ENCODE measurements at regions not wholly inside any gene's neighbourhood (a gene's known extent, or its start where the extent isn't known, plus 50 kb on each side); places are given as distances from the start of the nearest gene placed in this dataset.

DNA sequence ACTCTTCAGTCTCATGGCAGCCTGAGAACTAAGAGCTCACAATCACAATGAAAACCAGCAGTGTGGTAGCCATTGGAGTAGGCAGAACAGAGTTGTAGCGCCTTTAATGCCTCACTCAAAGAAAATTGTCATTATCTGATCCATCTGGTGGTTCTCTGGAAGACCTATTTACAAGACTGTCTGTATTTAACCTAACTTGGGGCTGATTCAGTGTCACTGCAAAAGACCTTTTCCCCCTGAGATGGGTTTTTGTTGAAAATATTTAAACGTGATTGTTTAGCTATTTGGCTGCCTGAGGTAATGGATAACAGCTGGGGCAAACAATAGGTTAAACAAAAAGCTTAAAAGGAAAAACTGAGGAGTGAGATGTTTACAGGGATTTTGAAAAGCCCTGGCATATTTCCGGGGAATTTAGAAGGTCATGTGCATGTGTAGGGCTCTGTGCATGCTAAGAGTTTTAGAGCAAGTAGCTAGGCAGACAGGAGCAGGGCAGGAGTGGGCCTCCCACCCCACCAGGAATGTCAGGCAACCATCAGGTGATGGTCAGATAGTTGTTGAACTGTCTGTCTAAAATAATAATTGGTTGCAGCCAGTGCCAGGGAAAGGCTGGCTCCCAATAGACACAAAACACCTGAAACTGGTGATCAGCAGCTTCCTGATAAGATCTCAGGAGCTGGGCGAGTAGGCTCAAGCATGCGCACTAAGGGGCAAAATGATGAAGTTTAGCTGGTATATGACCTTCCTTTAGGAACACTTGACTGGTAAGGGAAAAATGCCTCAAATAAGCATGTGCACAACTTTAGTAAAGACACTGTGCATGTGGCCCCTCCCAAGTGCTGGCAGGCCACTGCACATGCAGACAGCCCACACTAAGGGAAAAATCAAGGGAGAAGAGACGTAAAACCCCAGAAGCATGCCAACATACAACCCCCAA, 70.8 kb upstream of the AKIRIN2 start:
- TF ChIP-seq, protein P1, sequence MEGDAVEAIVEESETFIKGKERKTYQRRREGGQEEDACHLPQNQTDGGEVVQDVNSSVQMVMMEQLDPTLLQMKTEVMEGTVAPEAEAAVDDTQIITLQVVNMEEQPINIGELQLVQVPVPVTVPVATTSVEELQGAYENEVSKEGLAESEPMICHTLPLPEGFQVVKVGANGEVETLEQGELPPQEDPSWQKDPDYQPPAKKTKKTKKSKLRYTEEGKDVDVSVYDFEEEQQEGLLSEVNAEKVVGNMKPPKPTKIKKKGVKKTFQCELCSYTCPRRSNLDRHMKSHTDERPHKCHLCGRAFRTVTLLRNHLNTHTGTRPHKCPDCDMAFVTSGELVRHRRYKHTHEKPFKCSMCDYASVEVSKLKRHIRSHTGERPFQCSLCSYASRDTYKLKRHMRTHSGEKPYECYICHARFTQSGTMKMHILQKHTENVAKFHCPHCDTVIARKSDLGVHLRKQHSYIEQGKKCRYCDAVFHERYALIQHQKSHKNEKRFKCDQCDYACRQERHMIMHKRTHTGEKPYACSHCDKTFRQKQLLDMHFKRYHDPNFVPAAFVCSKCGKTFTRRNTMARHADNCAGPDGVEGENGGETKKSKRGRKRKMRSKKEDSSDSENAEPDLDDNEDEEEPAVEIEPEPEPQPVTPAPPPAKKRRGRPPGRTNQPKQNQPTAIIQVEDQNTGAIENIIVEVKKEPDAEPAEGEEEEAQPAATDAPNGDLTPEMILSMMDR (IDR thresholded peaks at IDR 0.05; ENCODE audit: low read depth, low read length), result no peak
- no peak overlapping the region for H3K4me3 ChIP-seq (ENCODE audit: low read depth, low read length)

DNA sequence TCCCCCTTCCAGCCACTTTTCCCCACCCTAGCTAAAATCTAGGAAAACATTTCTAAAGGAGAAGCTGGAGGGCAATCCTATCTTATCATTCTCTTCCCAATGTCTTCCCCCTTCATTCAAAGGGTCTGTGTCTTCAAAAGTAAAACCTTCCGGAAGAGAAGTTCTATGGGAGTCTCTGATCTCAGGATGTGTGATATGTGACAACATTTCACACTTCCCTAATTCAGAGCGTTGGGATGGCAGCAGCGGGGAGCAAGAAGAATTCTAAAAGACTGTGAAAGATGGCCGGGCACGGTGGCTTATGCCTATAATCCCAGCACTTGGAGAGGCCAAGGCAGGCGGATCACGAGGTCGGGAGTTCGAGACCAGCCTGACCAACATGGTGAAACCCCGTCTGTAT, 65.4 kb upstream of the AKIRIN2 start:
- H3K4me3 ChIP-seq (ENCODE audit: low read depth, low read length), result no peak overlapping the region
- TF ChIP-seq, protein P1 (IDR thresholded peaks at IDR 0.05; ENCODE audit: low read depth, low read length), result no peak

DNA sequence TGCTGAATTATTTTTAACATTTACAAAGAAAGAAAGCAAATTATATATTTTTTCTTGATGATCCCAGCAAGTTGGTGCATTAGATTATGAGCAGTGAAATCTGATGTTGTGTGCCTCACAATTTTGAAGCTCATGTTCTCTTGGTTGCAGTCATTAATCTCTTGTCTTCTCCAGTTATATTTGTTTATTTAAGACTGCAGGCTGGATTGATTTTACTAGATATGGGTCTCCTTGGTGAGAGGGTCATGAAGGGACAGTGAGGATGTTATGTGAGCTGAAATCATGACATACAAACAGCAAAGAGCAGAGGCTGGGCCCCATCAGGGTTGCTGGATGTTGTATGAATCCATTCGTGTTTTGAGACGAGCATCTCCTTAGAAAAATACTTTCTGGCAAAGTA, 64.2 kb upstream of the AKIRIN2 start:
- H3K4me3 ChIP-seq (ENCODE audit: low read depth, low read length), result no peak overlapping the region
- TF ChIP-seq, protein P1 (IDR thresholded peaks at IDR 0.05; ENCODE audit: low read depth, low read length), result no peak

DNA sequence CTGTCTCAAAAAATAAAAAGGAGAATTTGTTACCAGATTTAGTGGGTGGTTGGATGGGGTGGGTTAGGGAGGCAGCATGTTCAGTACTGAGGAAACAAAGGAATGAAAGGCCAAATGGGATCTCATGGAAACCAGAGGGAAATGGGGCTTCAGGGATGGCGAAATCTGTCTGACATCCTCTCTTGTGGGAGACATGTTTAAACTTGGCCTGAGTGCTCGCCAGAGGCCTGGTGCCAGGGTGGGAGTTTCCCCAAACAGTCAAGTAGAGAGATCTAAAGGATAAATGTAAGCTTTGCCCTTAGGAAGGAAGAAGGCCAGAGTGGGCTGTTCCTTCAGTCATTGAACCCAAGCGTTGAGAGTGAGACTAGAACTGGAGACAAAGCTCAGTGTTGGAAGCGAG, 61.9 kb upstream of the AKIRIN2 start:
- H3K4me3 ChIP-seq (ENCODE audit: low read depth, low read length), result no peak overlapping the region
- TF ChIP-seq, protein P1 (IDR thresholded peaks at IDR 0.05; ENCODE audit: low read depth, low read length), result no peak

DNA sequence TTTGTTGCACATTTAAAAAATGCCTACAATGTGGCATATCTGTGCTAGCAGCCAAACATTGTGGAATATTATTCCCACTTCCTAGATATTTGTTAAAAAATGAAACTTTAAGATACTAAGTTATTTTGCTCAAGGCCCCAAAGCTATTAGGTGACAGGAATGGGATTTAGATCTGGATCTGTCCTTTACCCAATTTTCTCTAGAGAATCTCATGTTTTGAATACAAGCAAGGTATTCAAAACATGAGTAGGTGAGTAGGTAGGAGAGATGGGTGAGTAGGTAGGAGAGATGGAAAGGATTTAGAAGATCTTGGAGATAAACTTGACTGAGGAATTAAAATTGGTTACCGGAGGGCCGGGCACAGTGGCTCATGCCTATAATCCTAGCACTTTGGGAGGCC, 61.2 kb upstream of the AKIRIN2 start:
- TF ChIP-seq, protein P1 (IDR thresholded peaks at IDR 0.05; ENCODE audit: low read depth, low read length), result no peak

DNA sequence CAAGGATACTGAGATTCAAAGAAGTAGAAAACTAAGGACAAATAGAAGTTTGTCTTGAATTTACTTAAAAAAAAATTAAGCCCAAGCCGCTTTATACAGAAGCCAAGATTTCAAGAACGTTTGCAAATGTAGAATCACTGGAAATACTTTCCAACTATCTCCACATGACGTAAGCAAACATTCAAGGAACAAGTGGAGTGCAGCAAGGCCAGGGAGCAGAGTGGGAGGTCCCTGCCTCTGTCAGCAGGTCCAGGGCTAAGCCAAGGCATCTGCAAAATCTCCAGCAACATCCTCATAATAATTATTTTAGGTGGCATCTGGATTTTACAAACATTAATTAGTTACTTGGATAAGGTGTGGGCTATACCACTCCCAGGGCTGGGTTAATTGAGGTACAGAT, 60.1 kb upstream of the AKIRIN2 start:
- TF ChIP-seq, protein P1 (IDR thresholded peaks at IDR 0.05; ENCODE audit: low read depth, low read length), result no peak
- H3K4me3 ChIP-seq (ENCODE audit: low read depth, low read length), result no peak overlapping the region

More for the DNA sequence above, 61.2 kb upstream of the AKIRIN2 start:
- no peak overlapping the region for H3K4me3 ChIP-seq (ENCODE audit: low read depth, low read length)

DNA sequence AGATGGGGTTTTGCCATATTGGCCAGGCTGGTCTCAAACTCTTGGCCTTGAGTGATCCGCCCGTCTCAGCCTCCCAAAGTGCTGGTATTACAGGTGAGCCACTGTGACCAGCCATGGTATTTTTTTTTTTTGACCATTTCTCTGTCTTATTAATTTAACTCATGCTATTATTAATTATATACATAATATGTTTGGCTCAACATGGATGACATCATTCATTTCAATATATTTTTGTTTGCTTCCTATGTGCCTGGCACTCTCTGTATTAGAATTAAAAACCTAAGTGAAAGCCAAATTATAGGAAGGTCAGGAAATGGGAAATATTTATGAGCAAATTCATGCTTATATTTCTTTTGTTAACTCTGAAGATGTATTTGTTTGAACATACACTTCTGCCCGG, 55.8 kb upstream of the AKIRIN2 start:
- TF ChIP-seq, protein P1 (IDR thresholded peaks at IDR 0.05; ENCODE audit: low read depth, low read length), result no peak
- no peak overlapping the region for H3K4me3 ChIP-seq (ENCODE audit: low read depth, low read length)

Measured in WI38 (cell line).